OCI-LY7 (cell line): ENCODE measurements at regions not wholly inside any gene's neighbourhood (a gene's known extent, or its start where the extent isn't known, plus 50 kb on each side); places are given as distances from the start of the nearest gene placed in this dataset.

Experiments used
- EZH2phosphoT487 ChIP-seq: fragments of 200-600 bp; sonication (generic); IDR thresholded peaks from 2 replicates; pipeline ENCODE4 v1.6.1; 2018; ENCODE audit warnings: low read depth, borderline replicate concordance, mild to moderate bottlenecking, mixed run types, antibody characterized with exemption, low read length, moderate library complexity, mixed read lengths
- TF ChIP-seq, protein P1 (sequence below): fragments of 200-600 bp; sonication (generic); conservative IDR thresholded peaks from 2 replicates; pipeline ENCODE4 v1.5.1; 2014; ENCODE audit warnings: mild to moderate bottlenecking, antibody characterized with exemption, low read length, moderate library complexity, mixed read lengths

- TF ChIP-seq, protein P1, sequence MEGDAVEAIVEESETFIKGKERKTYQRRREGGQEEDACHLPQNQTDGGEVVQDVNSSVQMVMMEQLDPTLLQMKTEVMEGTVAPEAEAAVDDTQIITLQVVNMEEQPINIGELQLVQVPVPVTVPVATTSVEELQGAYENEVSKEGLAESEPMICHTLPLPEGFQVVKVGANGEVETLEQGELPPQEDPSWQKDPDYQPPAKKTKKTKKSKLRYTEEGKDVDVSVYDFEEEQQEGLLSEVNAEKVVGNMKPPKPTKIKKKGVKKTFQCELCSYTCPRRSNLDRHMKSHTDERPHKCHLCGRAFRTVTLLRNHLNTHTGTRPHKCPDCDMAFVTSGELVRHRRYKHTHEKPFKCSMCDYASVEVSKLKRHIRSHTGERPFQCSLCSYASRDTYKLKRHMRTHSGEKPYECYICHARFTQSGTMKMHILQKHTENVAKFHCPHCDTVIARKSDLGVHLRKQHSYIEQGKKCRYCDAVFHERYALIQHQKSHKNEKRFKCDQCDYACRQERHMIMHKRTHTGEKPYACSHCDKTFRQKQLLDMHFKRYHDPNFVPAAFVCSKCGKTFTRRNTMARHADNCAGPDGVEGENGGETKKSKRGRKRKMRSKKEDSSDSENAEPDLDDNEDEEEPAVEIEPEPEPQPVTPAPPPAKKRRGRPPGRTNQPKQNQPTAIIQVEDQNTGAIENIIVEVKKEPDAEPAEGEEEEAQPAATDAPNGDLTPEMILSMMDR: no peak
- no peak for TF ChIP-seq EZH2phosphoT487
These were observed 161.8 kb downstream of the BTBD3 start for GRCh38 chr20:12079490-12079889.
